ENCODE measurements at regions not wholly inside any gene's neighbourhood (a gene's known extent, or its start where the extent isn't known, plus 50 kb on each side); places are given as distances from the start of the nearest gene placed in this dataset.
"Not testable (repeated sequence)": the region's sequence is repeated elsewhere in the genome, so short reads cannot be mapped to it uniquely, and the experiment has no call there.

DNA sequence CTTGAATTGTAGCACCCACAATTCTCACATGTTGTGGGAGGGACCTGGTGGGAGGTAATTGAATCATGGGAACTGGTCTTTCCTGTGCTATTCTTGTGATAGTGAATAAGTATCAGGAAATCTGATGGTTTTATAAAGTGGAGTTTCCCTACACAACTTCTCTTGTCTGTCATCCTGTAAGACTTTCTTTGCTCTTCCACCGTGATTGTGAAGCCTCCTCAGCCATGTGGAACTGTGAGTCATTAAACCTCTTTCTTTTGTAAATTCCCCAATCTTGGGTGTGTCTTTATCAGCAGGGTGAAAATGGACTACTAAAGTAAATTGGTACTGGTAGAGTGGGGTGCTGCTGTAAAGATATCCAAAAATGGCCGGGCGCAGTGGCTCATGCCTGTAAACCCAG, 215.6 kb downstream of the LIG4 start:
- no peak for DNase-seq

DNA sequence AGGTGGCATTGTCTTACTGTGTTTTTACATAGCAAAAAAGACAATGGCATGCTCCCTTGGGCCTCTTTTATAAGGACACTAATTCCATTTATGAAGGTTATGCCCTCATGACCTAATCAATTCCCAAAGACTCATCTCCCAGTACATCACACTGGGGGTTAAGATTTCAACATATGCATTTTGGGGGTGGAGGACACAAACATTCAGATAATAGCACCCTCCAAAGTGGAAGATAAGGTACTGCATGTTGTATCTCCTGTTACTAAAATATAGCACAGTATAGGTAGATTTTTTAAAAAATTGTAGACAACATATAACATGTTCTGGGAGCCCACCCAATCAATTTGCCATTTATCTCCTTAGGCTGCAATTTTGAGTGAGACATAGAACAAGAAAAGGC, 221.2 kb downstream of the LIG4 start:
- DNase-seq, result no peak

DNA sequence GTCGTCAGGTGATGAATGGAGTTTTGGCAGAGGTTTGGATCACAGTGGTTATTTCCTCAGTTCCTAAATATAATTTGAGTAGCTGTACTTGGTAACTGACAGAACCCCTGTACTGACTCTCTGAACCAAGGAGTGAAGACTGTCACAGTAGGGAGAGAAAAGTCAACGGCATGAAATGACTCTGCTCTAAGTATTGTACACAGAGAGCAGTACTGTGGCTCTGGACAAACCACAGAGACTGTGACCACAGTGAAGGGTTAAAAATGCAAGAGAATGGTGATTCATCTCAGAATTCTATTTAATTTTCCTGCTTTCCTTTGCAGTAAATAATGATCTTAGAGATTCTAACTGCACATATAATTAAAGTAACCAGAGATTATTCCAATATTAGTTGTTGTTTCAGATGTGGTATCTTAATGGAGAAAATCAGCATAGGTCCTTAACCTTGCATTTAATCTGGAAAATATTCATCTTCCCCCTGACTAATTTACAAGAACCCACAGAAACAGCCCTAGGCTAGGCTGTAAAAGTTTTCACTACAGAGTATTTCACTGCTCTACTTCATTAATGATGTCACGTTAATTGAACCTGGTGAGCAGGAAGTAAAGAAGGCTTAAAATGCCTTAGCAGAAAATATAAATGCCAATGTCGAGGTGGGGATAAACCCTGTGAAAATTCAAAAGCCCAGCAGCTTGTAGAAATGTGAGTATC, 221.9 kb downstream of the LIG4 start:
- no peak for DNase-seq

DNA sequence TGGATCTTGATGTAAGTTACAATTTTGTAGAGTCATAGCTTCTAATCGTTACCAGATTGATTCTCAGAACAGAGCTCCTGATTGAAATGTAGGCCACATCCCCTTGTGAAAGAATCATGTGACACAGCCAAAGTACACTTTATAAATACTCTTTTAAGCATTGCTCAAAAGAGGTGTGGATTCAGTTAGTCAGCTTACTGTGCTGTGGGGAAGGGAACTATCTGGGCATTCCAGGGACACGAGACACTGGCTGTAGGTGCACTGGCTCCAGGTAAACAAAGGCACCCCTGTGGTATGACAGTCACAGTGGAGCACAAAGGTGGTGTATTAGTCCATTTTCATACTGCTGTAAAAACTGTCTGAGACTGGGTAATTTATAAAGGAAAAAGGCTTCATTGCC, 222.8 kb downstream of the LIG4 start:
- DNase-seq, result no peak

DNA sequence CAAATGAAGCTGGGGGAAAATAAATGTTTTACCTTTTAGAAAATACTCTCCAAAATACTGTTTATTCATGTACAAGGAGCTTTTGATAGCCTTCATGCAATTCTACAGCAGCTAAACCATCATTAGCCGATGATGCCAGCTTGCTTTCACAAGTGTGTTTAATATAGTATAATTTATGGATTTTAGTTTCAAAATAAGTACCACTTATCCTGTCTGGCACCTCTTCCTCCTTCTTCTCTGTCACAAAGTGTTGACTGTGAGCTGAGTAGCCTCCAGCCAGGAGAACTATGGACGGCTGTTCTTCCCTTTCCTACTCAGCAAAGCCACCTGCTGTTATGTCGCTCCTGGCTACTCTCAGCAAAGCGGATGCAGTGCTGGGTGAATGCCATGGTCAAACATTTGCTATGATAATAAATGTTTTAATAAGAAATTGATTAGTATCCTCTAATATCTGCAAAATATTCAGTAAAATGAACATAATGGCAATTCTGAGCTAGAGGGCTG, 238.2 kb downstream of the LIG4 start:
- no peak for DNase-seq

DNA sequence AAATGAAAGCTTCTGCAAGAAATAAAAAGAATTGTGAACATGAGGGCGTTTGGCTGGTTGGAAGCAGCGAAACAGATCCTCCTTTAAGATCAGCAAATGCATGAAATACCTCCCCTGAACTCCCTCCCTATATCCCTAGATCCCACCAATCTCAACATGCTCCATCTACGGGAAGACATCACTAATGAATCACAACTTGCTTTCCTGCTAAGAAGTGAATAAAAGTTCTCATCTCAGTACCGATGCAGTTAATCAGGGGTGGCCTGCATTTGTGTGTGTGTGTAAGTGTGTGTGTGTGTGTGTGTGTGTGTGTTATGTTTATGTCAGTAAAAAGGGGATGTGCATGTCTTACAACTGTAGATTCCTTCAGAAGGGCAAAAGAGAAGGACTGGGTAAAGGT, 238.7 kb downstream of the LIG4 start:
- DNase-seq, result no peak

DNA sequence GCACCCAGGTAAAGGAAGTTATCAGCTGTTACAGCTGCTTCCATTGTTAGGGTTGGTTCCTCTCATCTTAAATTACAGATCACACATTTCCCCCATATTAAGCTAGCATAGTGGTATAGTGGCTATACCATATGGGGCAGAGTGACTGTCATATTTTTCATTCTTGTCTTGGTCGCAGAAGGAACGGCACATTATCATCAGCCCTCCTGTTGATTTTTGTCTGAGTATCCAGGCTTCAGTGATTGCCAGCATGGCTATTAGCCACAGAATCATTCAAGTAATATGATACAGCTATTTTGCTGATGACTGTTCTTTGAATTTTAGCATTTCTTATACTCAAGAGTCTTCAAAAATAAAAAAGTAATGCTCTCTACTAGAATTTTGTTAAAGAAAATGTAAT, 240.9 kb downstream of the LIG4 start:
- no peak for DNase-seq

DNA sequence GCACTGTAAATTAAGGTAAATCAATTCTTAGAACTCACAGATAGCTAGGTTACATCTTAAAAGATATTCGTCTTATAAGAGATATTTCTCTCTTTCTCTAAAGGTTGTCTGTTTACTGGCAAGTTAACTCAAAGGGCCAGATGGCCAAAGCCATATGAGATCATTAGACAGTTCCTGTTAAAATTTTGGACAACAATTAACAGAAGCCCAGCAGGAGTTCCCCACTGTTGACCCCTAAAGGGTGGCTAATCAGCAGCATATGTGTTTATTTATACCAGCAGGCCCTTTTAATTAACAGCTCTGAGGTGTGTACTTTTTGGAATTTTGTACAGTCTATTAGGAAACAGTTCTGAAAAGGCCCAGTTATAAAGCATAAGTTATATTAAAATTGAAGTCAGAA, 245.8 kb downstream of the LIG4 start:
- DNase-seq, result no peak

DNA sequence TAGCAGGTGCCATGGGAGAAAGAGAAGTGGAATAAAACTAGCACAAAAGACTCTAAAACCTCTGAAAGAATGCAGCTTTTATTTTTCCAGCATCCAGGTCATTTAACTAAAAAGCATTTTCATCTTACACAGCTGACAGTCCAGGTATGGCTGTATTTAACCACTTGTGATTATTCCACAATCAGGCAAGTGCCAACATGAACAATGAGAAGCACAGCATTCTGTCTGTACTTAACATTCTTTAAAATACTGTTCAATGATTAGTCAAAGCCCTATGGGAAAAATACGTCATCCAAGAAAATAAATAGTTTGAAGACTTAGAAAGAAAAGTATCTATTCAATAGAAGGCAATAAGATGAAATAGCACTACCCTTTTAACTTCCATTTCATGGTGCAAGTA, 246.9 kb downstream of the LIG4 start:
- no peak for DNase-seq

DNA sequence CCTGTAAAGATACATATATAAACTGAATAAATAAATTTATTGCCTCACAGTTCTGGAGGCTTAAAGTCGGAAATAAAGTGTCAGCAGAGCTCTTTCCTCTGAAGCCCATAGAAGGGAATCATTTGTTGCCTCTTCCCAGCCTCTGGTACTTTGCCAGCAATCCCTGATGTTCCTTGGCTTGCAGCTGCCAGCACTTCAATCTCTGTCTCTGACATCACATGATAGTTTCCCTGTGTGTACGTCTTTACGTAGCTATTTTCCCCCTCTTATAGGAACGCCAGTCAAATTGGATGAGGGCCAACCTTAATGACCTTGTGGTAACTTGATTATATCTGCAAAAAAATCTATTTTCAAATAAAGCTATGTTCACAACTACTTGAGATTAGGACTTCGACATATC, 250.9 kb downstream of the LIG4 start:
- no peak for DNase-seq

DNA sequence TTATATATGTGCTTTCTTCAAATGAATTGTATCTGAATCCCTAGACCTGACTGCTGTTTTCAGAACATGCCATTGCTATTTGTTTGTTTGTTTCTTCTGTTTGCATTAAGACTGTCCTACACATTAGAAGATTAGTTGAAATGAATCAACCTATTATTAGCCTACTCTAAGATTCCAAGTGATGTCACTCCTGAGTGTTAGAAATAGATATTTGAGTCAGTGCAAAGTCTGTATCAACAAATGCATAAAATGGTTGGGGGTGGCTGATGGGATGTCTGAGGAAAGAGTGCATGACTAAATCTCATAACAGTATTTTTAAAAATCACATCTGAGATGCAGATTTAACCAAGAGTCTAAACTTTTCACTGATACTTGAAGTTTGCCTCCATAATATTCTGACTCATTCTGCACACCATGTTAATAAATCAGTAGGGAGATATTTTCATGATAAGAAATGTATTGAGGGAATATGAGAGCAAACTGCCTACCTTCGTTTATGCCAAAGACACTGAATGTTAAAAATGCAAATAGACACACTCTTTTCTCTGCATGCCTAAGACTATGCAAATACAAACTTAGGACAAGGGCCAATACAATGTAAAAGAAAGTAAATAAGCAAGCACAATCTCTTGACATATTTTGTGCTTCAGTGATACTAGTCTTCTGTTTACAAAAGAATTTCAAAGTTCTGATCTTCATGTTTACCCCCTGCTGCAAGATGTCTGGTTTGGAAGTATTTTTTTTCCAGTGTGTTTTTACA, 253.3 kb downstream of the LIG4 start:
- DNase-seq, result no peak

DNA sequence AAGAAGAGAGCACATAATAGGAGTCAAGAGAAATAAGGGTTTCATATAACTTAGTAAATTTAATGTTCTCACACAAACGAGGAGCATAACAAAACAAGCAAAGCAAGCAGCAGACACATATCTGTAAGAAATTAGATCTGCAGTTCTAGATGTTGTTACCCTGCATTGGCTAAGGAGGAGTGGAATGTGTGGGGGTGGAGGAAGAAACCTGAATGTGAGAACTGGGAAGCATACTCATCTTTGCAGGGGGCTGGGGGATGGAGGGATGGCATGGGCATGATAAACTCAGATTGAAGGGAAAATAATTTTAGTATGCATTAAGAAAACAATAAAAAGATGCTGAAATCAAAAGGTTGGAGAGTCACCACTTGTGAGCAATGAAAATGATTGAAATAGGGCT, 255.0 kb downstream of the LIG4 start:
- no peak for DNase-seq

DNA sequence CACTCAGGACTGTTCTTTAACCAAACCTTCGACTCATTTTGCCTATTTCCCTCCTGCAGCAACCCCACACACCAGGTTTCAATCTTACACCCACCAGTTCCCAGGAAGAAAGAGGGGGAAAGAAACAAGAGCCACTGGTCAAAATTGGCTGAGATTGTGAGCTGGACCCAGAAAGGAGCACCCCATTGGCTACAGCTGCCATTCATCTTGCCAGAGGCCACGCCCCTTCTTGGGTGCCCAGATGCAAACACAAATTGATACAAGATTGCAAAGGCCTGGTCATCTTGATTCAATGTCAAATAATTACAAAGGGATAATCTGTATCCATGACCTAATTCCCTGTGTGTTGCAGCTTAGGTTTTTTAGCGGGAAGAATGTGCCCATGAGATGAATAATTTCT, 258.4 kb downstream of the LIG4 start:
- DNase-seq, result no peak

DNA sequence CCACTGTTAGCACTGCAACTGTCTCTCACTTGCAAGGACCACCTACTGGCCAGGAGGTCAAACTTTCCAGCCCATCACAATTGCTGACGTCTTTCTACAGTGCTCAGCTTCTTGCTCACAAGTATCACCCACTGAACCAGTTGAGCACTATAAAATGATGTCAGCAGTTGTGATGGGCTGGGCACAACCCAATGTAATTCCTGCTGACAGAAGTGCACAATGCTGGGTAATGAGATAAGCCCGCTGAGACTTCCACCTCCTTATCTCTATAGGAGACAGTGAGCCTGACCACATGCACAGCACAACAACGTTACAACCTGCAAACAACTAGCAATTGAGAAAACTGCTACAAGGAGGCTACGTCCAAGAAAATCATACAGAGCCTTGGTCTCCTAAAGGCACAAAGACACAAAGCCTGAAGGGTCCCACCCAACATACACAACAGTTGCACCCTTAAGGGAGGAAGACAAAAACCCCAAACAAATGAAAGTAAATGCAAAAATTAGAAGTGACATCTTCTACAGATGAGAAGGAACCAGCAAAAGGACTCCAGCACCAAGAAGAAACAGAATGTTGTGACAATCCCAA, 273.2 kb downstream of the LIG4 start:
- DNase-seq, result no peak

DNA sequence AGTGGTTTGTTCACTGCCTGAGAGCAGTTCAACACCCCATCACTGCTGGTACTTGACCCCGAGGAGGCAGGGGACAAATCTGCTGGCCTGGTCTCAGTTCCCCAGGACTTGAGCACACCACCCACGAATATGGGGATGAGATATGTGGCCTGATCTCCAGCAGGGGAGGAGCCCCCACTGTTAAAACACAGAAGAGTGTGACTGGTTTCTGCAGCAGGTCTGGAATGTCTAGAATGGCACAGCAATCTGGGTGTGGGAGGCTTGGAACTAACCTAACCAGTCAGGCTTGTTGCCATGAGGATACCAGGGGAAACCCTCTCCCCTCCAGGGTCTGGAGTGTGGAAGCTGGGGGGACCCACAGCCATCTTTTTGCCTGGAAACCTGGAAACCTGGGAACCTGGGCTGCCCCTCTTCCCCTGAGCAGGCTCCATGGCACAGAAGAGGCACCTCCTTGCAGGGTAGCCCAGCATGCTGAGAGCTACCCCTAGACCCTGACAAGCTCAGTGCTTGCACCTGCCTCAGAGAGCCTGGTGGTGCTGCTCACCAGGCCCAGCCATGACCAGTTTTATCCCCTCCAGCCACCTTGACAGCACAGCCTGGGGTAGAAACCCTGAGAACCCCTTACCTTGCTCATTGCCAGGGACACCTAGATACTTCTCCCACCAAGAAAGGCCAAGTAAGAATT, 273.8 kb downstream of the LIG4 start:
- no peak for DNase-seq

DNA sequence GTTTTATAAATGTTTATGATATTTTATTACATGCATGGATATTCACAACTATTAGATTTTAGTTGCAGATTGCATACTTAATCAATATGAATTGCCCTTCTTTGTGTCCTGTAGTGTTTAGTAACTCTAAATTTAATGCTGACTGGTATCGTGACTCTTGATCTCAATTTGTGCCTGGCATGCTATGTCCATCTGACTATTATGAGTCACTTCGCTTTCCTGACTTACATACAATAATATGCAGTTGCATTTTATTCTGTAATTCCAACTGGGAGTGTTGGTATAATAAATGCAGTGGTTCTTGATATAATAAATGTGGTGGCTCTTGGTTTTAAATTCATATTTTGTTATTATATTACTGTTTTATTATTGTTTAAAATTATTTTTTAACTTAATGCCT, 277.5 kb downstream of the LIG4 start:
- no peak for DNase-seq

DNA sequence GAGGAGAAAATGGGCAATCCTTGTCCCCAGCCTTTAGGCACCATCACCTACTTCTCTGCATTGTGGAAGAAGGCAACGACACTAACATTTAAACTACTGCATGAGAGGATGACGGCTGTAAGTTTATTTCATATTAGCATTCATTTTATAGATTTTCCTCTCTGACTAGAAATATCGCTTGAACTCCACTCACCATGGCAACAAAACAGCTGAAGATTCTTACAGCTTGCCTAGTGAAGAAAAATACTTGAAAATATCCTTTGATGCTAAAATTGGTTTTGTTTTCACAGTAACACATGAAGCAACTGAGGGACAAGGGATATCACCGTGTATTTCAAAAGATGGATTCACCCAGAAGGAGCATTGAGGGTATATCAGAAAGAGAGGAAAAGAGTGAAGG, 284.3 kb downstream of the LIG4 start:
- DNase-seq, result no peak

DNA sequence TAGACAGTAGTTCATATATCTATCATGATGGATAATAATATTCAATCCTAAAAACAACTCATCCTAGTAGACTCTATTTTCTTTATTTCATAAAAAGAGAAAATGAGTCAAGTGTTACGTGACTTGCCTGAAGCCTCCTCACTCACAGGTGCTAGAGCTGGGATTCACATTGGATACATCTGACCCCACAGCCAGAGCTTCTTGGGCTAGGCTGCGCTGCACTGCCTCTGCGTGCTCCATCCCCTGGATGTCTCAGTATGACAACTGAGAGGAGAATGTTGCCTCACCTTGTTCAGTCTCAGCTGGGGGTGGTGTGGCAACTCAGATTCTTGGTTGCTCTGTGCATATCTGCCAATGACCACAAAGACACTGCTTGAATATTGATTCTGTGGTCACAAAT, 286.6 kb downstream of the LIG4 start:
- DNase-seq, result no peak

DNA sequence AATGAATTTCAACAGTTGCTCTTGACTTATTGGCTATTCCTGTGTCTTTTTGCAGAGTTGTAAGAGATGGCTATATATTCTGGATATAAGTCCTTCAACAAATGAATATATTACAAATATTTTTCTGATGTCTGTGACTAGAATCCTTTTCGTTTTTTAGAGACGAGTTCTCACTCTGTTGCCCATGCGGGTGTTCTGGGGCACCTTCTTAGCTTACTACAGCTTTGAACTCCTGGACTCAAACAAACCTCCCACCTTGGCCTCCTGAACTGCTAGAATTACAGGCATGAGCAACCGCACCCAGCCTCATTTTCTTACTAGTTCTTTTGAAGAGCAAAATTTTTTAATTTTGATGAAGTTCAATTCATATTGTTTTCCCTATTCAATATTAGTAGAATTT, 287.8 kb downstream of the LIG4 start:
- DNase-seq, result no peak

DNA sequence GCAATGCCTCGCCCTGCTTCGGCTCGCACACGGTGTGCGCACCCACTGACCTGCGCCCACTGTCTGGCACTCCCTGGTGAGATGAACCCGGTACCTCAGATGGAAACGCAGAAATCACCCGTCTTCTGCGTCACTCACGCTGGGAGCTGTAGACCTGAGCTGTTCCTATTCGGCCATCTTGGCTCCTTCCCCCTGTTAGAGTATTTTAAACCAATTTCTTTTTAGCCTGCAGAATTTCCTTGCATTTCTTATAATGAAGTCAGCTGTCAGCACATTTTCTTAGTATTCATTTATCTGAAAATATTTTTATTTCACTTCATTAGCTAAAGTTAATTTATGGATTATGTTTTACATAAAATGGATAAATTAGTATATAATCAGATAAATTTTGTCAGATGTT, 288.8 kb downstream of the LIG4 start:
- DNase-seq, result not testable (repeated sequence)

DNA sequence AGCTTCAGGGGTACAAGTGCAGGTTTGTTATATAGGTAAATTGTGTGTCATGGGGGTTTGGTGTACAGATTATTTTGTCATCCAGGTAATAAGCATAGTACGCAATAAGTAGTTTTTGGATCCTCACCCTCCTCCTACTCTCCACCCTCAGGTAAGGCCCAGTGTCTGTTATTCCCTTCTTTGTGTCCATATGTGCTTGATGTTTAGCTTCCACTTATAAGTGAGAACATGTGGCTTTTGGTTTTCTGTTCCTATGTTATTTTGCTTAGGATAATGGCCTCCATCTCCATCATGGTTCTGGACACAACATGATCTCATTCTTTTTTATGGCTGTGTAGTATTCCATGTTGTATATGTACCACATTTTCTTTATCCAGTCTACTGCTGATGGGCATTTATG, 298.4 kb downstream of the LIG4 start:
- not testable (repeated sequence) for DNase-seq

DNA sequence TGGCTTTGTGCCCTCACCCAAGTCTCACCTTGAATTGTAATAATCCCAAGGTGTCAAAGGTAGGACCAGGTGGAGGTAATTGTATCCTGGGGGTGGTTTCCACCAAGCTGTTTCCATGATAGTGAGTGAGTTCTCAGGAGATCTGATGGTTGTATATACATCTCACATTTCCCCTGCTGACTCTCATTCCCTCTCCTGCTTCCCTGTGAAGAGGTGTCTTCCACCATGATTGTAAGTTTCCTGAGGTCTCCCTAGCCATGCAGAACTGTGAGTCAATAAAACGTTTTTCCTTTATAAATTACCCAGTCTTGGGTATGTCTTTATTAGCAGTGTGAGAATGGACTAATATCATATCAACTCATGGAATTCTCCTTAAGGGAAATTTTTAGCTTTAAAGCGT, 302.6 kb downstream of the LIG4 start:
- DNase-seq, result no peak

DNA sequence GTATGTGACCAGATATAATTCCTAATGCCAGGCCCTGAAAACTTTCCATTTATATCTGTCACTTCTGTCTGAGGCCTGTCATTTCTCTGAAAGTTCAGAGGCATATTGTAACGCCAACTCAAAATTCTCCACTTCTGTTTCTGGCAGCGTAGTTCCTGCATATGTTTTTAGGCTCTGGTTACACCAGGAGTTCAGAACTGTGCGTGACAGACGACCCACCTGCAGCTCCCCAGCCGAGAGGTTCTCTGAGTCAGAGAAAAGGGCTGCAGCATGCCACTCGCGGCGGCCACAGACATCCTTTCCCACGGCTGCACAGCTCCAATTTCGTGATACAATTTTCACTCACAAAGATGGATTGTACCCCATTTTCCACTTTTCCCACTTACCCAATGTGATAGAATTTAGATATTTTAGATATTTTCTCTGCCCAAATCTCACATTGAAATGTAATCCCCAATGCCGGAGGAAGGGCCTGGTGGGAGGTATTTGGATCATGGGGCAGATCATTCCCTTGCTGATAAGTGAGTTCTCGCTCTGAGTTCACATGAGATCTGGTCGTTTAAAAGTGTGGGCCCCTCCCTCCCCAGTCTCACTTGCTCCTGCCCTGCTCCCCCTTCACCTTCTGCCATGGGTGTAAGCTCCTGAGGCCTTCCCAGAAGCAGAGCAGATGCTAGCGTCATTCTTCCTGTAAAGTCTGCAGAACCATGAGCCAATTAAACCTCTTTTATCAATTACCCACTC, 308.1 kb downstream of the LIG4 start:
- no peak for DNase-seq

All from MV-4-11 (cell line).